Liver (tissue), 3 donors: ENCODE measurements at regions not wholly inside any gene's neighbourhood (a gene's known extent, or its start where the extent isn't known, plus 50 kb on each side); places are given as distances from the start of the nearest gene placed in this dataset.

Experiments used
- ATF3 ChIP-seq: IDR thresholded peaks from 2 replicates; pipeline ENCODE4 v1.6.1; 2016; ENCODE audit warnings: antibody characterized with exemption
- CTCF ChIP-seq: fragments of 150-350 bp; IDR thresholded peaks from 2 replicates; pipeline ENCODE4 v1.5.1; 2017; ENCODE audit warnings: improper control_type of control experiment, low read depth, low read length; ENCODE audit not compliant: missing input control
- EGR1 ChIP-seq, 2 donors: IDR thresholded peaks; 2 replicates each; pipeline ENCODE4 v1.6.1; 2016 to 2018; ENCODE audit warnings: antibody characterized with exemption in 2 of 2, low read depth in 2 of 2
- FOXA1 ChIP-seq: IDR thresholded peaks from 2 replicates; pipeline ENCODE4 v1.6.1; 2016; ENCODE audit warnings: antibody characterized with exemption
- HNF4A ChIP-seq, 2 donors: conservative IDR thresholded peaks; 2 replicates each; pipeline ENCODE4 v1.6.1; 2016; ENCODE audit warnings: antibody characterized with exemption in 2 of 2, mild to moderate bottlenecking in 2 of 2
- JUND ChIP-seq, 2 donors: IDR thresholded peaks; 2 replicates each; pipeline ENCODE4 v1.6.1; 2016; ENCODE audit warnings: antibody characterized with exemption in 2 of 2
- MAX ChIP-seq: IDR thresholded peaks from 2 replicates; pipeline ENCODE4 v1.6.1; 2016; ENCODE audit warnings: antibody characterized with exemption
- RAD21 ChIP-seq, 2 donors: IDR thresholded peaks; 2 replicates each; pipeline ENCODE4 v1.6.1; 2016; ENCODE audit warnings: antibody characterized with exemption in 2 of 2, mild to moderate bottlenecking in 2 of 2
- REST ChIP-seq: IDR thresholded peaks from 2 replicates; pipeline ENCODE4 v1.6.1; 2016; ENCODE audit warnings: antibody characterized with exemption, mild to moderate bottlenecking
- SP1 ChIP-seq: IDR thresholded peaks from 2 replicates; pipeline ENCODE4 v1.6.1; 2018; ENCODE audit warnings: antibody characterized with exemption, mild to moderate bottlenecking
- TAF1 ChIP-seq: conservative IDR thresholded peaks from 2 replicates; pipeline ENCODE4 v1.6.1; 2016; ENCODE audit warnings: antibody characterized with exemption, mild to moderate bottlenecking
- YY1 ChIP-seq: IDR thresholded peaks from 2 replicates; pipeline ENCODE4 v1.6.1; 2016; ENCODE audit warnings: antibody characterized with exemption, mild to moderate bottlenecking
- ZBTB33 ChIP-seq: IDR thresholded peaks from 2 replicates; pipeline ENCODE4 v1.6.1; 2016; ENCODE audit warnings: antibody characterized with exemption
- donor health status: healthy.
- donor health status: healthy.

- TF ChIP-seq CTCF, result no peak
- no peak for TF ChIP-seq FOXA1
- TF ChIP-seq ZBTB33, result no peak
- no peak for TF ChIP-seq ATF3
- no peak for TF ChIP-seq EGR1 (IDR thresholded peaks at IDR 0.05; ENCODE audit: low read depth in 2 of 2)
- no peak for TF ChIP-seq YY1
- no peak for TF ChIP-seq MAX
- no peak for TF ChIP-seq HNF4A (conservative IDR thresholded peaks at IDR 0.05)
- no peak for TF ChIP-seq REST
- TF ChIP-seq JUND (IDR thresholded peaks at IDR 0.05), result no peak
- TF ChIP-seq RAD21 (IDR thresholded peaks at IDR 0.05), result no peak
- TF ChIP-seq TAF1, result no peak
- TF ChIP-seq SP1, result no peak
Observed at GRCh38 chr15:98350276-98350675, 298.1 kb upstream of the IGF1R start.
